SW480 (cell line): ENCODE measurements at regions not wholly inside any gene's neighbourhood (a gene's known extent, or its start where the extent isn't known, plus 50 kb on each side); places are given as distances from the start of the nearest gene placed in this dataset.

Experiments
- DNase-seq: peaks from one replicate; pipeline ENCODE4 v3.0.0-alpha.2; 2016; ENCODE audit warnings: low spot score

DNA sequence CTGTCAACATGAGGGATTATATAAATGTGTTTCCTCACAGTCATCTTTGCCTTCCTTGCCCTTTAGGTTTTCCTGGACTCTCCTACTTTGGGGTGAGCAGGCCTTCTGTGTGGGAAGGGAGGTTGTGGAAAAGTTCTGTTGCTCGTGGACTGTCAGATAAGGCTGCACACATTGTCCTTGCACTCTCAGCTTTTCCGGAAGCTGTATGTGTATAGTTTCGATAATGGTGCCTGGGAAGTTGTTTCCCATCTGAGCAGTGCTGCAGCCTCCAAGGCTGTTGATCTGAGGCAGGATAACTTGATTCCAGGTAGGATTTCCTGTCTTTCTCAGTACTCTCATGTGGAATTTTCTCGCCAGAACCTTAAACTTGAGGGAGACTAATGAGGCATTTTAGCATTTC, 297.8 kb upstream of the AZI2 start:
- DNase-seq: no peak

GRCh38 chr3:28649266-28649665, 300.6 kb upstream of the AZI2 start:
- DNase-seq: no peak

GRCh38 chr3:28651159-28651558, 302.5 kb upstream of the AZI2 start:
- no peak for DNase-seq

DNA sequence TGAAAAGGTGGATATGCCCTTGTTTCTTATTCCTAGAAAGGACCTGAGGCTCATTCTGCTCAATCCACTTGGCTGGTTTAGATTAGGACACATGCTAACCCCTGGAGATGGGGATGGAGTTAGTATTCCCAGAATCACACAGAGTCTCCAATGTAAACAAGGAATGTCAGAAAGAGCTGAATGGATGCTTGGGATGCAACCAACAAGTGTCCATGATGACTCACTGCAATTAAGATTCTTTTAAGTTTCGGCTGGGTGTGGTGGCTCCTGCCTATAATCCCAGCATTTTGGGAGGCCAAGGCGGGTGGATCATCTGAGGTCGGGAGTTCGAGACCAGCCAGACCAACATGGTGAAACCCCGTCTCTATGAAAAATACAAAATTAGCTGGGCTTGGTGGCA, 315.5 kb upstream of the AZI2 start:
- DNase-seq: no peak

- DNase-seq: peak; percentile 60
Observed at GRCh38 chr3:28667646-28668621, 319.3 kb upstream of the AZI2 start.

DNA sequence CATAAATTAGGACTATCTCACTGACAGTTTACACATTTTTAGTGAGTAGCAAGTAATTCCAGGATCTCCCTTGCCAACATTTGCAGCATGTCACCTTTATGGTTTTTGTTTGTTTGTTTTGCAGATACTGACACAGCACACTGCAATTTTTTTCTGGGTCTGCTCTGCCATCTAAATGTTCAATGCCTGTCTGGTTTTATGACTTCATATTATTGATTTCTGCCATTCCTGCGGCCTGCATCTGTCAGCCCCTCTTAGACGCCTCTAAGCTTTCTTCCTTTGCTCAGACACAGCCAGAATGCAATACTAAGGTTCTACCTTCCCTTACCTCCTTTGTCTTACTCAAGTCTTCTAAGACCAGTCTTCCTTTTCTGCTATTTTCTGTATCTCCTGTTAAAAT, 321.2 kb upstream of the AZI2 start:
- DNase-seq: no peak

GRCh38 chr3:28672406-28672805, 323.8 kb upstream of the AZI2 start:
- DNase-seq: no peak

DNA sequence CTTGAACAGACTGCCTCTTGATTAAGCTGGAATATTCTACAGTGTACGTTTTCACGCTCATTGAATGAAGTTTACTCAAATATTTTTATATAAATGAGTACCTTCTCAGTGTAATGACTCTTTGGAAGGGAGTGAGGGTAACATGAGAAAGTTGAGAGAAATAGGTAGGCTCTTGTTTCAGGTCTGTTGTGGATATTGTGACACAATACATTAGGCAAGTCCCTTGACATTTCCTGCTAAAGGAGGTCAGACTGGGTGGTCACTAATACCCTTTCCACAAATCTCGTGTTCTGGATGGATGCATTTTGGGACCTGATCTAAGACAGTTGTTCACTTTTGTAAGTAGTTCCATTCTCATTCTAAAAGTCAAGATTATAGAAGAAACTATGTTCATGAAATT, 324.8 kb upstream of the AZI2 start:
- DNase-seq: no peak

GRCh38 chr3:28674212-28674611, 325.6 kb upstream of the AZI2 start:
- DNase-seq: no peak

DNA sequence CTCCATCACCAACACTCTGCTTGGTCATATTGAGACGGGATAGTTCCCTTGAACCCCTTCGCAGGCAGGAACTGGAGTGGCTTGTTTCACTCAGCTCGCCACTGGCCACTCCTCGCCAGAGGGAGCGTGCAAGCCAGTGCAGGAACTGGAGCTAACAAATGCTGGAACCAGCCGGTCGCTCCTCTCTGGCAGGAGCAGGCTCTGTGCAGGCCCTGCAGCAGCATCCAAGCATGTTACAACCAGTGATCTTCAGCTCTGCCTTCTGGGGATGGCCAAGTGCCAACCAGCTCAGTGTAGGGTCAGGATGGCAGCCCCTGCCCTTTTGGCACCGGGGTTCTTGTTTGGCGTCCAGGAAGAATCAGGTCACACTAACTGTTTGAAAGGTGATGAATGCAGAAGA, 329.0 kb upstream of the AZI2 start:
- no peak for DNase-seq

GRCh38 chr3:28678086-28678485, 329.5 kb upstream of the AZI2 start:
- no peak for DNase-seq

GRCh38 chr3:28680050-28680449, 331.4 kb upstream of the AZI2 start:
- no peak for DNase-seq

- no peak for DNase-seq
Observed at GRCh38 chr3:28682121-28682520, 333.5 kb upstream of the AZI2 start.

GRCh38 chr3:28690176-28690575, 341.6 kb upstream of the AZI2 start:
- DNase-seq: no peak

- DNase-seq: no peak
Observed at GRCh38 chr3:28698706-28699105, 350.1 kb upstream of the AZI2 start.

DNA sequence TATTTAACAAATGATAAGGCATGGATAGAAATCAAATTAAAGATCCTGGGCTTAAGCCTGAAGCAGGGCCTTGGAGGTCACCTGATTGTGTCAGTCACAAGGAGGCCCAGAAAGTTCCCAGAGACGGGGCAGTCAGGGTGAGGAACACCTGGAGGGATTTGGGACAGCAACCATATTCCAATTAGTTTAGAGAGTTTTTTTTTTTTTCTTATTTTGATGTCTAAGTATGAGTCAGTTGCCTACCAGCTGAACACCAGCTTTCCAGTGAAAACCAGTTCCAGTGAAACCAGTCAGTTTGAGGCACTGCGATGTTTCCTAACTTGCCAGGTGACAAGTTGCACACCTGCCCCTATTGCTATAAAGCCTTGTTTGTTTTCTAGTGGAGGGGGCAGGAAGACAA, 350.7 kb upstream of the AZI2 start:
- DNase-seq: peak; percentile 6

GRCh38 chr3:28700728-28701127, 352.1 kb upstream of the AZI2 start:
- DNase-seq: no peak

- DNase-seq: no peak
Observed at GRCh38 chr3:28703843-28704242, 355.2 kb upstream of the AZI2 start.

DNA sequence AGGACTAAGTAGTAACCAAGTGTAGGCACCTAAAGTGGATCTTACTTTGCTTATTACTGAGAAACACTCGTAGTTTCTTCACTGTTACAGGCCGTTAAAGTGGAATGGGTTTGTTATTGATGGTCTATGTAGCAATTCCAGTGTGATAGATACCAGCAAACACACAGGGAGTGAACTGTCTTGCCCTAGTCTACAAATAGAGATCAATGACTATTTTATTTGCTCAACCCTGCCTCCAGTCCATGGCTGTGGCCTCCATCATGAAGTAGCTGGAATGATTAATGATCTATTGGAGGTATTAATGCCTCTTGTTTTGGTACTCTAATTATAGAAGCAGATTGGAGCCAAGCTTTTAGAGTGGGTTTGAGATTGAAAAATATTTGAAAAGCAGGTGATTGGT, 362.7 kb upstream of the AZI2 start:
- DNase-seq: no peak

- DNase-seq: no peak
Observed at GRCh38 chr3:28716939-28717338, 368.3 kb upstream of the AZI2 start.

DNA sequence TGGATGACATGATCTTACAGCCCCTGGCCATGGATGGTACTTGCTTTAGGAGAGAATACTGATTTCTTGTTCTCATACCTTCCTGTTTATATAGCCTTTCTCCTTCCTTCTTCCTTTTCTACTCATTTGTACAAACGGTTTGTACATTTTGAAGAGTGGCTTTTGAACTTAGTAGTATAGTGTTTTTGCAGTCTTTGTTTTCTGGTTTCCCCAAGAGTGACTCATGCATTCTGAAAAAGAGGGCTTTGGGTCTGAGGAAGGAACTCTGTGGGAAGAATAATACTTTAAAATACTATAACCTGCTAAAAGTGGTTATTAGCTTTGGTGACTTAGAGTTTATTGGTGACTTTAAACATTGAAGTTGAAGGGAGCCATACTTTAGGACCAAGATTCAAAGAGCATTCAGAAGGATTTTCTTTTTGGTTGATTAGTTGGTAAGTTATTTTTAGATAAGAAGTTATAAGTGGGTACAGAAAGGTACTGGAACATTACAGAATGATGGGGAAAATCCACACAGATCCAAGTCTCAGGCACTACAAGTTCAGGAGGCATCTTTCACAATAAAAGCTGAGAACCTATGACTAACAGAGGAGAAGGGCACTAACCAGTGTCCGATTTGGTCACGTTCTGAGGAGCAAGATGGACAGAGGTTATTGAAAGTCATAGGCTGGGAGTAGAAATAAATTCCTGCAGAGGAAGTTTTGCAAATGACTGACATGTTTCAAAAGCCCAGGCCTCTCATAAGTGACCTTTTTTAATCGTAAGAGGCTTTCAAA, 369.6 kb upstream of the AZI2 start:
- DNase-seq: no peak

DNA sequence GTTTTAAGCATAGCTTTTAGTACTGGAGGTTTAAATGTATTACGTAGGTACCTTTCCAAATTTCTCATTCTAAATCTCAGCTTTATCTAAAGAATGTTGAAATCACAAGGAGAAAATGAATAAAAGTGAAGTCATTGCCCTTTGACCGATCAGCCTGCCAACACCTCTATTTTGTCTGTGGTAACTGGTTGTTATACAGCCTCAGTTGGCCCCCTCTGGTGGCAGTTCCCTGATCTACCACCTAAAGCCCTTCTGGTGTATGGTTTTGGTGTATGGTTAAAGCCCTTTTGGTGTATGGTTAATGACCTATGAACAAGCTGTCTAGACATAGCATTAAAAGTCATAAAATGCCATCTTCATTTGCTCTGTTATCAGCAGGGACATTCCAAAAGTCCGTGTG, 378.2 kb upstream of the AZI2 start:
- peak; percentile 34 for DNase-seq

DNA sequence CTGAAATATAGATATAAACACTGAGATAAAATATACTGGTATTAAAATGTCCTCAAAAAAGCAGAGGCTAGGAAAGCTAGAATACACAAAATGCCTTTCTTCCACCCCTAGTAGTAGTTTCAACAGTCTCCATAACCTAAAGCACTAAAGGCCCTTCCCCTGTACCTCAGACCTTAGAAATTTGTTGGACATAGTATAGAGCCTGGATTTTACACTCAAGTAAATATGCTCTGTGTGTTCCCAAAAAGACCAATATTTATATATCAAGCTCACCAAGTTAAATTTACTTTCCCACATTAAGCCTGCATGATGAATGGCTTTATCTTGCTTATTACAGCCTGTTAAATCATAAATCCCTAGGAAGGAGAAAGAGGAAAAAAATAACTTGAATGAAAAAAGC, 378.7 kb upstream of the AZI2 start:
- DNase-seq: no peak
